Mesenchymal stem cell (in vitro differentiated cells and primary cell): ENCODE measurements at regions not wholly inside any gene's neighbourhood (a gene's known extent, or its start where the extent isn't known, plus 50 kb on each side); places are given as distances from the start of the nearest gene placed in this dataset.

ENCODE experiments used
- DNase-seq: peaks from one replicate; pipeline ENCODE4 v3.0.0-alpha.2; 2013
- H2AFZ ChIP-seq: one replicate; pipeline ENCODE4 v1.6.1; 2013; ENCODE audit warnings: low read depth, mild to moderate bottlenecking, control low read depth, inconsistent platforms, low read length, moderate library complexity
- H2AK5ac ChIP-seq: 2 replicates; pipeline ENCODE4 v1.6.1; 2013; ENCODE audit warnings: low read length, moderate library complexity, mild to moderate bottlenecking, inconsistent platforms; ENCODE audit not compliant: severe bottlenecking
- H2BK120ac ChIP-seq: one replicate; pipeline ENCODE4 v1.6.1; 2013; ENCODE audit warnings: low read depth, mild to moderate bottlenecking, inconsistent platforms, low read length, moderate library complexity
- H2BK12ac ChIP-seq, 2 experiments: one replicate each; pipeline ENCODE4 v1.6.1; 2013; ENCODE audit warnings: inconsistent platforms in 2 of 2, low read length in 2 of 2, mild to moderate bottlenecking in 2 of 2, moderate library complexity in 2 of 2, control low read depth in 1 of 2
- H2BK15ac ChIP-seq: one replicate; pipeline ENCODE4 v1.6.1; 2013; ENCODE audit warnings: mild to moderate bottlenecking, low read depth, inconsistent platforms; ENCODE audit not compliant: poor library complexity, severe bottlenecking
- H2BK5ac ChIP-seq: 2 replicates; pipeline ENCODE4 v1.6.1; 2013; ENCODE audit warnings: low read depth, mild to moderate bottlenecking, low read length, control low read depth, inconsistent platforms; ENCODE audit not compliant: poor library complexity, severe bottlenecking
- H3K14ac ChIP-seq, 2 experiments: one replicate each; pipeline ENCODE4 v1.6.1; 2013; ENCODE audit warnings: inconsistent platforms in 2 of 2, low read length in 2 of 2, control low read depth in 1 of 2, mild to moderate bottlenecking in 1 of 2, moderate library complexity in 1 of 2
- H3K18ac ChIP-seq, 2 experiments: one replicate each; pipeline ENCODE4 v1.6.1; 2013; ENCODE audit warnings: inconsistent platforms in 2 of 2, low read length in 2 of 2, control low read depth in 1 of 2, low read depth in 1 of 2, mild to moderate bottlenecking in 1 of 2
- H3K23ac ChIP-seq, 2 experiments: one replicate each; pipeline ENCODE4 v1.6.1; 2013; ENCODE audit warnings: inconsistent platforms in 2 of 2, low read length in 2 of 2, mild to moderate bottlenecking in 2 of 2, moderate library complexity in 2 of 2, control low read depth in 1 of 2
- H3K27ac ChIP-seq: 2 replicates; pipeline ENCODE4 v1.5.1; 2013; ENCODE audit warnings: mild to moderate bottlenecking, moderate library complexity, low read length, control low read depth, inconsistent platforms; ENCODE audit not compliant: poor library complexity, severe bottlenecking
- H3K27me3 ChIP-seq, 2 experiments: 2 replicates each; pipeline versions ENCODE4 v1.6.1 to v1.7.0; 2013; ENCODE audit warnings: low read length in 2 of 2, mild to moderate bottlenecking in 2 of 2, moderate library complexity in 2 of 2, control low read depth in 1 of 2, inconsistent platforms in 1 of 2; ENCODE audit not compliant: control insufficient read depth in 1 of 2, insufficient read depth in 1 of 2
- H3K36me3 ChIP-seq, 2 experiments: 2 replicates each; pipeline versions ENCODE4 v1.6.1 to v1.7.0; 2013; ENCODE audit warnings: low read length in 2 of 2, control low read depth in 1 of 2, inconsistent platforms in 1 of 2, low read depth in 1 of 2, mild to moderate bottlenecking in 1 of 2; ENCODE audit not compliant: insufficient read depth in 2 of 2, control insufficient read depth in 1 of 2
- H3K4ac ChIP-seq, 2 experiments: one replicate each; pipeline ENCODE4 v1.6.1; 2013; ENCODE audit warnings: inconsistent platforms in 2 of 2, low read length in 2 of 2, mild to moderate bottlenecking in 2 of 2, moderate library complexity in 2 of 2, control low read depth in 1 of 2, low read depth in 1 of 2
- H3K4me1 ChIP-seq: 2 replicates; pipeline ENCODE4 v1.6.1; 2013; ENCODE audit warnings: low read depth, low read length, control low read depth; ENCODE audit not compliant: control insufficient read depth, insufficient read depth
- H3K4me2 ChIP-seq: 2 replicates; pipeline ENCODE4 v1.6.1; 2013; ENCODE audit warnings: low read length, mild to moderate bottlenecking, inconsistent platforms; ENCODE audit not compliant: poor library complexity, severe bottlenecking
- H3K4me3 ChIP-seq, 2 experiments: 2 replicates each; pipeline versions ENCODE4 v1.5.1 to v1.7.0; 2013; ENCODE audit warnings: low read length in 2 of 2, mild to moderate bottlenecking in 2 of 2, control low read depth in 1 of 2, low read depth in 1 of 2; ENCODE audit not compliant: insufficient read depth in 1 of 2
- H3K79me1 ChIP-seq: replicated peaks from 2 replicates; pipeline ENCODE4 v1.6.1; 2013; ENCODE audit warnings: mild to moderate bottlenecking, control low read depth, low read length, inconsistent platforms; ENCODE audit not compliant: poor library complexity, severe bottlenecking
- H3K9ac ChIP-seq: 2 replicates; pipeline ENCODE4 v1.7.0; 2013; ENCODE audit warnings: mild to moderate bottlenecking, low read length, moderate library complexity
- H3K9me3 ChIP-seq: 2 replicates; pipeline ENCODE4 v1.7.0; 2013; ENCODE audit warnings: mild to moderate bottlenecking, low read length; ENCODE audit not compliant: control insufficient read depth
- H4K8ac ChIP-seq: one replicate; pipeline ENCODE4 v1.6.1; 2013; ENCODE audit warnings: inconsistent platforms, mild to moderate bottlenecking, low read length, moderate library complexity
- H4K91ac ChIP-seq: one replicate; pipeline ENCODE4 v1.6.1; 2013; ENCODE audit warnings: mild to moderate bottlenecking, low read length, inconsistent platforms
- WGBS: methylation state at CpG from one replicate; pipeline ENCODE4 v1.1.7; 2013; ENCODE audit warnings: mixed read lengths; 5-methylcytosine and 5-hydroxymethylcytosine counted together

GRCh38 chr19:29285187-29285687, 72.3 kb upstream of the UQCRFS1 start:
- peaks cover 1% of the 10 kb centered on the region for H3K4me1 ChIP-seq

GRCh38 chr19:29285878-29286277, 72.9 kb upstream of the UQCRFS1 start:
- H3K9me3 ChIP-seq: no peaks in the 10 kb centered on the region
- no peak overlapping the region for H3K23ac ChIP-seq
- no peak overlapping the region for H3K9ac ChIP-seq
- no peak overlapping the region for H3K27ac ChIP-seq
- no peak overlapping the region for H3K14ac ChIP-seq
- H4K8ac ChIP-seq: no peak overlapping the region
- peaks cover 1% of the 10 kb centered on the region for H3K4me1 ChIP-seq
- no peak overlapping the region for H3K4me2 ChIP-seq
- H3K27me3 ChIP-seq: peaks cover 0 to 12% of the 10 kb centered on the region in 2 experiments
- WGBS: 43% methylated on average over 6 of the region's 6 CpGs
- H3K4me3 ChIP-seq: no peak overlapping the region
- DNase-seq: no peak
- H3K4ac ChIP-seq: no peak overlapping the region
- no peak overlapping the region for H3K18ac ChIP-seq
- H2BK12ac ChIP-seq: no peak overlapping the region
- no peak overlapping the region for H2BK120ac ChIP-seq
- H2BK15ac ChIP-seq: no peak overlapping the region
- no peak overlapping the region for H4K91ac ChIP-seq
- no peaks in the 10 kb centered on the region for H3K36me3 ChIP-seq
- H2AK5ac ChIP-seq: no peak overlapping the region
- no peak overlapping the region for H2AFZ ChIP-seq
- H3K79me1 ChIP-seq: no peaks in the 10 kb centered on the region
- no peak overlapping the region for H2BK5ac ChIP-seq

More at GRCh38 chr19:29285187-29285687, 72.3 kb upstream of the UQCRFS1 start:
- no peaks in the 10 kb centered on the region for H3K79me1 ChIP-seq
- no peaks in the 10 kb centered on the region for H3K9me3 ChIP-seq
- H3K36me3 ChIP-seq: no peaks in the 10 kb centered on the region
- no peak overlapping the region for H3K4ac ChIP-seq
- H2BK15ac ChIP-seq: no peak overlapping the region
- H3K27ac ChIP-seq: no peak overlapping the region
- DNase-seq: no peak
- no peak overlapping the region for H3K4me3 ChIP-seq
- H4K8ac ChIP-seq: no peak overlapping the region
- no peak overlapping the region for H3K9ac ChIP-seq
- H2AK5ac ChIP-seq: no peak overlapping the region
- 56% methylated on average over 5 of the region's 6 CpGs for WGBS
- no peak overlapping the region for H2BK12ac ChIP-seq
- H2AFZ ChIP-seq: no peak overlapping the region
- H4K91ac ChIP-seq: no peak overlapping the region
- no peak overlapping the region for H2BK120ac ChIP-seq
- no peak overlapping the region for H3K4me2 ChIP-seq
- H3K27me3 ChIP-seq: peaks cover 0 to 12% of the 10 kb centered on the region in 2 experiments
- H3K14ac ChIP-seq: no peak overlapping the region
- no peak overlapping the region for H2BK5ac ChIP-seq
- no peak overlapping the region for H3K23ac ChIP-seq
- no peak overlapping the region for H3K18ac ChIP-seq

- Histone ChIP-seq H3K23ac (no peak overlapping the region), H3K36me3 (no peaks in the 10 kb centered on the region), H3K14ac (no peak overlapping the region), H4K91ac (no peak overlapping the region), H2BK15ac (no peak overlapping the region), H2AFZ (no peak overlapping the region), H2BK5ac (no peak overlapping the region), H3K18ac (no peak overlapping the region), H2BK120ac (no peak overlapping the region), H4K8ac (no peak overlapping the region), H3K9ac (no peak overlapping the region), H3K27me3 (peaks cover 0 to 12% of the 10 kb centered on the region in 2 experiments), H2BK12ac (no peak overlapping the region), H3K4me2 (no peak overlapping the region), H3K4ac (no peak overlapping the region), H3K79me1 (no peaks in the 10 kb centered on the region), H3K27ac (no peak overlapping the region), H3K9me3 (no peaks in the 10 kb centered on the region), H3K4me1 (peaks cover 1% of the 10 kb centered on the region), H3K4me3 (no peak overlapping the region), H2AK5ac (no peak overlapping the region)
- 74% methylated on average over 4 of the region's 4 CpGs for WGBS
- no peak for DNase-seq
Measured at GRCh38 chr19:29287061-29287460, 74.1 kb upstream of the UQCRFS1 start.

GRCh38 chr19:29288256-29288655, 75.3 kb upstream of the UQCRFS1 start:
- Histone ChIP-seq H2BK120ac (no peak overlapping the region), H3K9ac (no peak overlapping the region), H3K14ac (no peak overlapping the region), H3K27me3 (peaks cover 0 to 12% of the 10 kb centered on the region in 2 experiments), H4K8ac (no peak overlapping the region), H3K79me1 (no peaks in the 10 kb centered on the region), H3K27ac (no peak overlapping the region), H2BK15ac (no peak overlapping the region), H4K91ac (no peak overlapping the region), H3K4ac (no peak overlapping the region), H3K36me3 (no peaks in the 10 kb centered on the region), H2AFZ (no peak overlapping the region), H3K4me1 (peaks cover 1% of the 10 kb centered on the region), H3K23ac (no peak overlapping the region), H3K9me3 (no peaks in the 10 kb centered on the region), H2AK5ac (no peak overlapping the region), H3K18ac (no peak overlapping the region), H2BK5ac (no peak overlapping the region), H2BK12ac (no peak overlapping the region), H3K4me2 (no peak overlapping the region), H3K4me3 (no peak overlapping the region)
- DNase-seq: no peak
- 76% methylated on average over 4 of the region's 4 CpGs for WGBS
